Keratinocyte (primary cell): ENCODE measurements at regions not wholly inside any gene's neighbourhood (a gene's known extent, or its start where the extent isn't known, plus 50 kb on each side); places are given as distances from the start of the nearest gene placed in this dataset.

Source experiments
- DNase-seq: peaks from one replicate; pipeline ENCODE4 v3.0.0-alpha.2; 2011; ENCODE audit warnings: low read depth, missing footprints, low spot score
- FAIRE-seq: peaks from 2 replicates; lab custom pipeline; 2011; peaks lifted over from hg19 to GRCh38; lab: Jason Lieb, UNC
- H2AFZ ChIP-seq: 2 replicates; pipeline ENCODE4 v1.6.0; 2012; ENCODE audit warnings: low read length, control low read depth, inconsistent platforms; ENCODE audit not compliant: control insufficient read depth
- H3K27ac ChIP-seq: 2 replicates; pipeline ENCODE4 v1.5.1; 2011; ENCODE audit warnings: low read length; ENCODE audit not compliant: control insufficient read depth, insufficient read depth
- H3K27me3 ChIP-seq: 3 replicates; pipeline ENCODE4 v1.6.0; 2011; ENCODE audit warnings: low read length; ENCODE audit not compliant: control insufficient read depth, insufficient read depth; ENCODE audit errors: extremely low read depth
- H3K36me3 ChIP-seq, 2 experiments: 2 replicates in 1 of 2; 3 replicates in 1 of 2; pipeline ENCODE4 v1.5.1; 2011; ENCODE audit warnings: low read length in 2 of 2, mild to moderate bottlenecking in 1 of 2; ENCODE audit not compliant: control insufficient read depth in 2 of 2, insufficient read depth in 2 of 2; ENCODE audit errors: extremely low read depth in 1 of 2
- H3K4me1 ChIP-seq: 3 replicates; pipeline ENCODE4 v1.5.1; 2011; ENCODE audit warnings: low read length; ENCODE audit not compliant: control insufficient read depth, insufficient read depth; ENCODE audit errors: extremely low read depth
- H3K4me2 ChIP-seq: 3 replicates; pipeline ENCODE4 v1.6.0; 2011; ENCODE audit warnings: low read depth, low read length; ENCODE audit not compliant: control insufficient read depth, insufficient read depth; ENCODE audit errors: extremely low read depth
- H3K4me3 ChIP-seq, 3 experiments: fragments of 200-600 bp in 1 of 3; sonication (generic) in 1 of 3; 2 replicates in 2 of 3; 3 replicates in 1 of 3; pipeline ENCODE4 v1.5.1; 2011 to 2016; ENCODE audit warnings: low read length in 3 of 3, mild to moderate bottlenecking in 3 of 3, control low read depth in 2 of 3, inconsistent platforms in 1 of 3, low read depth in 1 of 3, mixed read lengths in 1 of 3, mixed run types in 1 of 3, moderate library complexity in 1 of 3; ENCODE audit not compliant: control insufficient read depth in 2 of 3, insufficient read depth in 2 of 3; ENCODE audit errors: extremely low read depth in 1 of 3
- H3K79me2 ChIP-seq: 2 replicates; pipeline ENCODE4 v1.6.0; 2012; ENCODE audit warnings: low read length; ENCODE audit not compliant: control insufficient read depth, insufficient read depth
- H3K9ac ChIP-seq: 3 replicates; pipeline ENCODE4 v1.6.0; 2011; ENCODE audit warnings: low read length; ENCODE audit not compliant: control insufficient read depth, insufficient read depth; ENCODE audit errors: extremely low read depth
- H3K9me1 ChIP-seq: 3 replicates; pipeline ENCODE4 v1.6.0; 2011; ENCODE audit warnings: low read length; ENCODE audit not compliant: control insufficient read depth, insufficient read depth; ENCODE audit errors: extremely low read depth
- H3K9me3 ChIP-seq: 2 replicates; pipeline ENCODE4 v1.5.1; 2012; ENCODE audit warnings: low read depth, low read length; ENCODE audit not compliant: control insufficient read depth
- H4K20me1 ChIP-seq: 3 replicates; pipeline ENCODE4 v1.6.0; 2011; ENCODE audit warnings: low read length; ENCODE audit not compliant: control insufficient read depth, insufficient read depth; ENCODE audit errors: extremely low read depth
- CTCF ChIP-seq, 3 experiments: IDR thresholded peaks in 1 of 3; conservative IDR thresholded peaks in 1 of 3; optimal IDR thresholded peaks in 1 of 3; 2 replicates in 2 of 3; 3 replicates in 1 of 3; pipeline versions ENCODE3 to v1.5.1; 2011; ENCODE audit warnings: low read length in 3 of 3, mild to moderate bottlenecking in 3 of 3, moderate library complexity in 2 of 3, control low read depth in 1 of 3, inconsistent platforms in 1 of 3; ENCODE audit not compliant: insufficient read depth in 2 of 3; ENCODE audit errors: extremely low read depth in 1 of 3
- EZH2 ChIP-seq: IDR thresholded peaks from one replicate; pipeline ENCODE4 v1.6.1; 2012; ENCODE audit warnings: inconsistent platforms, mild to moderate bottlenecking, low read length, moderate library complexity
- dilution Hi-C: fragments of 300-500 bp; cut with MboI; formaldehyde crosslinking; loops from one replicate; pipeline ENCODE4 v1.7.0; 2020; ENCODE audit warnings: low sequenced_read_pairs; ENCODE audit not compliant: extremely low pct_ligation_motif_present

GRCh38 chr1:219010720-219011119, 163.0 kb upstream of the LYPLAL1 start:
- FAIRE-seq (no peak), DNase-seq (no peak)
- H3K27me3 ChIP-seq, result no peaks in the 10 kb centered on the region
- H3K9me1 ChIP-seq, result no peaks in the 10 kb centered on the region
- no peak overlapping the region for H3K4me3 ChIP-seq
- H3K9ac ChIP-seq, result no peak overlapping the region
- no peaks in the 10 kb centered on the region for H3K79me2 ChIP-seq
- no peaks in the 10 kb centered on the region for H3K4me1 ChIP-seq
- H3K27ac ChIP-seq, result no peak overlapping the region
- no peak overlapping the region for H2AFZ ChIP-seq
- dilution Hi-C loops, result no loop called here
- no peaks in the 10 kb centered on the region for H3K9me3 ChIP-seq
- H3K4me2 ChIP-seq, result no peak overlapping the region
- TF ChIP-seq CTCF (optimal IDR thresholded peaks at IDR 0.05 in 1 of 3, IDR thresholded peaks at IDR 0.05 in 1 of 3, conservative IDR thresholded peaks at IDR 0.05 in 1 of 3; ENCODE audit: extremely low read depth in 1 of 3, insufficient read depth in 2 of 3, low read length in 3 of 3) (no peak), EZH2 (no peak)
- H4K20me1 ChIP-seq, result no peaks in the 10 kb centered on the region
- no peaks in the 10 kb centered on the region for H3K36me3 ChIP-seq

GRCh38 chr1:219020386-219020785, 153.3 kb upstream of the LYPLAL1 start:
- Histone ChIP-seq H4K20me1 (no peaks in the 10 kb centered on the region), H3K4me3 (no peak overlapping the region), H3K4me2 (no peak overlapping the region), H2AFZ (no peak overlapping the region), H3K27me3 (no peaks in the 10 kb centered on the region), H3K27ac (no peak overlapping the region), H3K9ac (no peak overlapping the region), H3K4me1 (no peaks in the 10 kb centered on the region), H3K9me3 (no peaks in the 10 kb centered on the region), H3K9me1 (no peaks in the 10 kb centered on the region), H3K79me2 (no peaks in the 10 kb centered on the region), H3K36me3 (no peaks in the 10 kb centered on the region)
- no peak for TF ChIP-seq EZH2
- no peak for FAIRE-seq
- dilution Hi-C loops, result no loop called here
- DNase-seq, result no peak

GRCh38 chr1:219020846-219021245, 152.8 kb upstream of the LYPLAL1 start:
- no peak overlapping the region for H3K27ac ChIP-seq
- H3K9me3 ChIP-seq, result no peaks in the 10 kb centered on the region
- H3K79me2 ChIP-seq, result no peaks in the 10 kb centered on the region
- TF ChIP-seq CTCF (optimal IDR thresholded peaks at IDR 0.05 in 1 of 3, IDR thresholded peaks at IDR 0.05 in 1 of 3, conservative IDR thresholded peaks at IDR 0.05 in 1 of 3; ENCODE audit: extremely low read depth in 1 of 3, insufficient read depth in 2 of 3, low read length in 3 of 3) (no peak), EZH2 (no peak)
- no peaks in the 10 kb centered on the region for H3K36me3 ChIP-seq
- no peak overlapping the region for H2AFZ ChIP-seq
- no peak overlapping the region for H3K4me3 ChIP-seq
- DNase-seq, result no peak
- H3K4me2 ChIP-seq, result no peak overlapping the region
- H3K9me1 ChIP-seq, result no peaks in the 10 kb centered on the region
- no peaks in the 10 kb centered on the region for H3K4me1 ChIP-seq
- no peaks in the 10 kb centered on the region for H3K27me3 ChIP-seq
- no peaks in the 10 kb centered on the region for H4K20me1 ChIP-seq
- dilution Hi-C loops, result no loop called here
- no peak overlapping the region for H3K9ac ChIP-seq
- no peak for FAIRE-seq
